Naive B cell (primary cell): ENCODE measurements at regions not wholly inside any gene's neighbourhood (a gene's known extent, or its start where the extent isn't known, plus 50 kb on each side); places are given as distances from the start of the nearest gene placed in this dataset.
A peak's percentile ranks its signal among the peaks of the same experiment; 100 is the strongest.
"Not testable (repeated sequence)": the region's sequence is repeated elsewhere in the genome, so short reads cannot be mapped to it uniquely, and the experiment has no call there.

ENCODE experiments used
- ATAC-seq, 2 donors: fragments of 150-1000 bp; cut with Tn5 transposase; 2 replicates each; pipeline ENCODE4 v1.10.0; 2021; ENCODE audit warnings: low read depth in 2 of 2, mild to moderate bottlenecking in 2 of 2, moderate library complexity in 2 of 2
- DNase-seq: peaks from one replicate; pipeline ENCODE4 v3.0.0; 2022
- H3K27ac Mint-ChIP-seq, 6 donors: one replicate each; pipeline ENCODE4 v1.8.0; 2020 to 2022; ENCODE audit warnings: mild to moderate bottlenecking in 6 of 6, mixed read lengths in 6 of 6, moderate library complexity in 5 of 6, inconsistent platforms in 2 of 6
- H3K27me3 Mint-ChIP-seq, 3 donors: one replicate each; pipeline ENCODE4 v1.8.0; 2021 to 2022; ENCODE audit warnings: mixed read lengths in 3 of 3, mild to moderate bottlenecking in 1 of 3
- H3K36me3 Mint-ChIP-seq, 2 donors: one replicate each; pipeline ENCODE4 v1.8.0; 2020 to 2022; ENCODE audit warnings: mixed read lengths in 2 of 2, inconsistent platforms in 1 of 2, mild to moderate bottlenecking in 1 of 2
- H3K4me1 Mint-ChIP-seq, 3 donors: one replicate each; pipeline ENCODE4 v1.8.0; 2020 to 2022; ENCODE audit warnings: mixed read lengths in 3 of 3, inconsistent platforms in 1 of 3, mild to moderate bottlenecking in 1 of 3, moderate library complexity in 1 of 3
- H3K4me3 Mint-ChIP-seq, 8 donors: one replicate each; pipeline ENCODE4 v1.8.0; 2020 to 2022; ENCODE audit warnings: mild to moderate bottlenecking in 8 of 8, mixed read lengths in 8 of 8, moderate library complexity in 8 of 8, inconsistent platforms in 2 of 8
- H3K9me3 Mint-ChIP-seq, 7 donors: one replicate each; pipeline ENCODE4 v1.8.0; 2020 to 2022; ENCODE audit warnings: mixed read lengths in 7 of 7, mild to moderate bottlenecking in 5 of 7, inconsistent platforms in 2 of 7, moderate library complexity in 1 of 7

- peaks cover 14 to 26% (median 18%) of the 10 kb centered on the region in 3 donors for H3K27me3 Mint-ChIP-seq
- no peaks in the 10 kb centered on the region for H3K36me3 Mint-ChIP-seq
- no peak for DNase-seq
- no peak overlapping the region for H3K4me3 Mint-ChIP-seq
- no peak overlapping the region for H3K27ac Mint-ChIP-seq
- peaks cover 0 to 6% (median 0%) of the 10 kb centered on the region in 7 donors for H3K9me3 Mint-ChIP-seq
- ATAC-seq: no peak
- no peaks in the 10 kb centered on the region for H3K4me1 Mint-ChIP-seq
Observed at GRCh38 chr5:72705178-72705577, 111.3 kb upstream of the TNPO1 start.

DNA sequence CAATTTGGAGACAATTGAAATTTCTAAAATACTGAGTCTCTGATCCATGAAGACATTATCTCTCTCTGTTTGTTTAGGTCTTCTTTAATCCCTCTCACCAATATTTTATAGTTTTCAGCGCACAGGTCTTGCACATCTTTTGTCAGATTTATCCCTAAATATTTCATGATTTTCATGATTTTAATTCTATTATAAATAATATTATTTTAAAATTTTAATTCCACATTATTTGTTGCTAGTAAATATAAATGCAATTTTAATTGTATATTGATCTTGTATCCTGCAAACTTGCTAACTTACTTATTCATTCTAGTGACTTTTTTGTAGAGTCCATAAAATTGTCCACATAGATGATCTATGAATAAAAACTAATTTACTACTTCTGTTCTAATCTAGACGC is 112.6 kb upstream of the TNPO1 start:
- no peak overlapping the region for H3K4me3 Mint-ChIP-seq
- H3K4me1 Mint-ChIP-seq: no peaks in the 10 kb centered on the region
- no peaks in the 10 kb centered on the region for H3K36me3 Mint-ChIP-seq
- peaks cover 0 to 6% (median 0%) of the 10 kb centered on the region in 7 donors for H3K9me3 Mint-ChIP-seq
- no peak for DNase-seq
- ATAC-seq: no peak
- H3K27me3 Mint-ChIP-seq: peaks cover 8 to 20% (median 11%) of the 10 kb centered on the region in 3 donors
- H3K27ac Mint-ChIP-seq: no peak overlapping the region

- no peaks in the 10 kb centered on the region for H3K4me1 Mint-ChIP-seq
- DNase-seq (no peak), ATAC-seq (no peak)
- H3K27ac Mint-ChIP-seq: no peak overlapping the region
- H3K27me3 Mint-ChIP-seq: peaks cover 8 to 19% (median 11%) of the 10 kb centered on the region in 3 donors
- no peak overlapping the region for H3K4me3 Mint-ChIP-seq
- peaks cover 0 to 6% (median 0%) of the 10 kb centered on the region in 7 donors for H3K9me3 Mint-ChIP-seq
- no peaks in the 10 kb centered on the region for H3K36me3 Mint-ChIP-seq
Observed at GRCh38 chr5:72702881-72703434, 113.5 kb upstream of the TNPO1 start.

GRCh38 chr5:72702105-72702504 is 114.4 kb upstream of the TNPO1 start:
- not testable (repeated sequence) for H3K9me3 Mint-ChIP-seq, H3K36me3 Mint-ChIP-seq, H3K4me1 Mint-ChIP-seq, H3K4me3 Mint-ChIP-seq, H3K27ac Mint-ChIP-seq, DNase-seq, ATAC-seq
- peaks cover 1 to 19% (median 4%) of the 10 kb centered on the region in 3 donors for H3K27me3 Mint-ChIP-seq

- ATAC-seq (no peak), DNase-seq (no peak)
- Mint-ChIP-seq H3K9me3 (peaks cover 0 to 5% (median 0%) of the 10 kb centered on the region in 7 donors), H3K4me1 (no peaks in the 10 kb centered on the region), H3K27ac (peak overlapping the region in 1 of 6 donors; percentile 14), H3K36me3 (no peaks in the 10 kb centered on the region), H3K27me3 (peaks cover 0 to 11% (median 8%) of the 10 kb centered on the region in 3 donors), H3K4me3 (no peak overlapping the region)
Observed at GRCh38 chr5:72698481-72698880, 118.0 kb upstream of the TNPO1 start.

DNA sequence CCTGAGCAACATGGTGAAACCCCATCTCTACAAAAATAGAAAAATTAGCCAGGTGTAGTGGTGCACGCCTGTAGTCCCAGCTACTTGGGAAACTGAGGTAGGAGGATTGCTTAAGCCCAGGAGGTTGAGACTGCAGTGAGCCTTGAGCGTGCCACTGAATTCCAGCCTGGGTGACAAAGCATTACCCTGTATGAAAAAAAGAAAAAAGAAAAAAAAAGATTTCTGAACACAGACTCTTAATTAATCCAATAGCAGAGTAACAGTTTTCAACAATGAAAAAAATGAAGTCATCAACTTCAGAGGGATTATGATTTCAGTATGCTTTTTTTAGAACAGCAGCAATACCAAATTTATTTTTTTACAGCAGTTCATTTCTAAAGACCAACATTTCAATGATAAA is 118.8 kb upstream of the TNPO1 start:
- DNase-seq (no peak), ATAC-seq (no peak)
- Mint-ChIP-seq H3K4me1 (no peaks in the 10 kb centered on the region), H3K27ac (no peak overlapping the region), H3K4me3 (no peak overlapping the region), H3K9me3 (peaks cover 0 to 5% (median 0%) of the 10 kb centered on the region in 7 donors), H3K27me3 (peaks cover 6 to 14% (median 8%) of the 10 kb centered on the region in 3 donors), H3K36me3 (no peaks in the 10 kb centered on the region)

GRCh38 chr5:72695659-72696058 is 120.8 kb upstream of the TNPO1 start:
- DNase-seq: no peak
- no peaks in the 10 kb centered on the region for H3K36me3 Mint-ChIP-seq
- ATAC-seq: no peak
- no peaks in the 10 kb centered on the region for H3K4me1 Mint-ChIP-seq
- no peaks in the 10 kb centered on the region for H3K9me3 Mint-ChIP-seq
- H3K4me3 Mint-ChIP-seq: no peak overlapping the region
- peaks cover 6 to 26% (median 23%) of the 10 kb centered on the region in 3 donors for H3K27me3 Mint-ChIP-seq
- no peak overlapping the region for H3K27ac Mint-ChIP-seq

- ATAC-seq (no peak), DNase-seq (no peak)
- Mint-ChIP-seq H3K4me1 (no peaks in the 10 kb centered on the region), H3K36me3 (no peaks in the 10 kb centered on the region), H3K4me3 (no peak overlapping the region), H3K27me3 (peaks cover 6 to 27% (median 23%) of the 10 kb centered on the region in 3 donors), H3K27ac (no peak overlapping the region), H3K9me3 (no peaks in the 10 kb centered on the region)
Observed at GRCh38 chr5:72694856-72695255, 121.6 kb upstream of the TNPO1 start.

GRCh38 chr5:72693546-72694205 is 122.8 kb upstream of the TNPO1 start:
- Mint-ChIP-seq H3K9me3 (no peaks in the 10 kb centered on the region), H3K27me3 (peaks cover 6 to 31% (median 30%) of the 10 kb centered on the region in 3 donors), H3K27ac (no peak overlapping the region), H3K4me1 (no peaks in the 10 kb centered on the region), H3K4me3 (no peak overlapping the region), H3K36me3 (no peaks in the 10 kb centered on the region)
- DNase-seq (no peak), ATAC-seq (no peak)

GRCh38 chr5:72692651-72693442 is 123.6 kb upstream of the TNPO1 start:
- Mint-ChIP-seq H3K36me3 (no peaks in the 10 kb centered on the region), H3K4me3 (no peak overlapping the region), H3K27me3 (peaks cover 6 to 32% (median 31%) of the 10 kb centered on the region in 3 donors), H3K4me1 (no peaks in the 10 kb centered on the region), H3K9me3 (no peaks in the 10 kb centered on the region), H3K27ac (no peak overlapping the region)
- DNase-seq (no peak), ATAC-seq (no peak)

GRCh38 chr5:72692231-72692637 is 124.2 kb upstream of the TNPO1 start:
- H3K27ac Mint-ChIP-seq: no peak overlapping the region
- DNase-seq (no peak), ATAC-seq (no peak)
- no peaks in the 10 kb centered on the region for H3K36me3 Mint-ChIP-seq
- peaks cover 6 to 32% (median 31%) of the 10 kb centered on the region in 3 donors for H3K27me3 Mint-ChIP-seq
- no peaks in the 10 kb centered on the region for H3K9me3 Mint-ChIP-seq
- H3K4me1 Mint-ChIP-seq: no peaks in the 10 kb centered on the region
- no peak overlapping the region for H3K4me3 Mint-ChIP-seq

DNA sequence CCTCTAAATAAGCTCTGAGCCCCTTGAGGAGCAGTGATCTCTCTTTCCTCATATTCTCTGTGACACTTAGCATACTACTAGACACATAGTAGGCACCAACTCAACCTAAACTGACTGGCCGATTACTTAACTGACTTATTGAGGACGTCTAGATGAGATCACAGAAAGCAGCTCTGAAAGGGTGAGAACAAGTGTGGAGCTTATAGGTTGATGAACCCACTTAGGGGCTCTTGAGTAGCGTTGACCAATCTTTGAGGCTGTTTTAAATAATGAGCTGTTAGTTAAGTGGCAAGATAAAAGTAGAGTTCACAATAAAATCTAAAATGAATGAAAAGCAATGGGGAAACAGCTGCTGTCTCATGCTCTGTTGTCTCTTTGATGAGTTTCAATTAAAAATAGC is 124.7 kb upstream of the TNPO1 start:
- Mint-ChIP-seq H3K4me3 (no peak overlapping the region), H3K27me3 (peaks cover 7 to 32% (median 31%) of the 10 kb centered on the region in 3 donors), H3K27ac (no peak overlapping the region), H3K9me3 (no peaks in the 10 kb centered on the region), H3K36me3 (no peaks in the 10 kb centered on the region), H3K4me1 (no peaks in the 10 kb centered on the region)
- DNase-seq (no peak), ATAC-seq (no peak)

DNA sequence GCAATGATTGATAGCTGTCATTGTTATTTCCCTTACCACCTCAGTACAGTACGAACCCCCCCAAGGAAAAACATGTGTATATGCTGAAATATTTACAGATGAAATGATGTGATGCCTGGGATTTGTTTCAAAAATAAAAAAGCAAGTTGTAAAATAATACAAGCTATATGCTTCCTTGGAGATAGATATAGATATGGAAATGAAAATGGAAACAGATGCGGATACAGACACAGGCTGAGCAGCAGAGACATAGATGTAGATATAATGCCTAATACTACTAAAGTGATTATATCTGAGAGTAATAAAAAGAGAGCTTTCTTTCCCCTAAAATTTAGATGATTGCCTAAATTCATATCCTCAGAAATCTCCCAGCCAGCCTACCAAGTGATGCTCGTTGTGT is 127.5 kb upstream of the TNPO1 start:
- no peak for ATAC-seq
- no peaks in the 10 kb centered on the region for H3K9me3 Mint-ChIP-seq
- H3K36me3 Mint-ChIP-seq: no peaks in the 10 kb centered on the region
- no peak for DNase-seq
- no peak overlapping the region for H3K27ac Mint-ChIP-seq
- H3K4me3 Mint-ChIP-seq: no peak overlapping the region
- peaks cover 4 to 41% (median 28%) of the 10 kb centered on the region in 3 donors for H3K27me3 Mint-ChIP-seq
- H3K4me1 Mint-ChIP-seq: no peaks in the 10 kb centered on the region

- H3K9me3 Mint-ChIP-seq: peaks cover 0 to 14% (median 5%) of the 10 kb centered on the region in 7 donors
- H3K4me3 Mint-ChIP-seq: no peak overlapping the region
- DNase-seq (no peak), ATAC-seq (no peak)
- H3K36me3 Mint-ChIP-seq: peaks cover 0 to 6% of the 10 kb centered on the region in 2 donors
- H3K27ac Mint-ChIP-seq: no peak overlapping the region
- peaks cover 8 to 48% (median 34%) of the 10 kb centered on the region in 3 donors for H3K27me3 Mint-ChIP-seq
- H3K4me1 Mint-ChIP-seq: no peaks in the 10 kb centered on the region
Observed at GRCh38 chr5:72687288-72687687, 129.2 kb upstream of the TNPO1 start.
